RWPE1 (cell line): ENCODE measurements at regions not wholly inside any gene's neighbourhood (a gene's known extent, or its start where the extent isn't known, plus 50 kb on each side); places are given as distances from the start of the nearest gene placed in this dataset.
"Not testable (repeated sequence)": the region's sequence is repeated elsewhere in the genome, so short reads cannot be mapped to it uniquely, and the experiment has no call there.

ENCODE experiments used
- CTCF ChIA-PET: fragments of 350-600 bp; sonication (Branson Sonifier 250); formaldehyde crosslinking; extraction: SDS; loops from one replicate; lab custom pipeline; 2021; lab: Yijun Ruan, JAX
- POLR2A ChIA-PET: fragments of 400-600 bp; formaldehyde crosslinking; extraction: SDS; loops from one replicate; lab custom pipeline; 2020; ENCODE audit warnings: antibody characterized with exemption; ENCODE audit not compliant: low non-redundant PET; lab: Yijun Ruan, JAX
- DNase-seq: peaks from one replicate; pipeline ENCODE4 v3.0.0; 2012; ENCODE audit warnings: low spot score
- H3K27ac ChIP-seq: fragments of 450-650 bp; 2 replicates; pipeline ENCODE4 v1.5.1; 2017
- TF ChIP-seq, protein P1 (sequence below): fragments of 450-650 bp; conservative IDR thresholded peaks from 2 replicates; pipeline ENCODE4 v1.5.1; 2017; ENCODE audit warnings: low read depth, mild to moderate bottlenecking

DNA sequence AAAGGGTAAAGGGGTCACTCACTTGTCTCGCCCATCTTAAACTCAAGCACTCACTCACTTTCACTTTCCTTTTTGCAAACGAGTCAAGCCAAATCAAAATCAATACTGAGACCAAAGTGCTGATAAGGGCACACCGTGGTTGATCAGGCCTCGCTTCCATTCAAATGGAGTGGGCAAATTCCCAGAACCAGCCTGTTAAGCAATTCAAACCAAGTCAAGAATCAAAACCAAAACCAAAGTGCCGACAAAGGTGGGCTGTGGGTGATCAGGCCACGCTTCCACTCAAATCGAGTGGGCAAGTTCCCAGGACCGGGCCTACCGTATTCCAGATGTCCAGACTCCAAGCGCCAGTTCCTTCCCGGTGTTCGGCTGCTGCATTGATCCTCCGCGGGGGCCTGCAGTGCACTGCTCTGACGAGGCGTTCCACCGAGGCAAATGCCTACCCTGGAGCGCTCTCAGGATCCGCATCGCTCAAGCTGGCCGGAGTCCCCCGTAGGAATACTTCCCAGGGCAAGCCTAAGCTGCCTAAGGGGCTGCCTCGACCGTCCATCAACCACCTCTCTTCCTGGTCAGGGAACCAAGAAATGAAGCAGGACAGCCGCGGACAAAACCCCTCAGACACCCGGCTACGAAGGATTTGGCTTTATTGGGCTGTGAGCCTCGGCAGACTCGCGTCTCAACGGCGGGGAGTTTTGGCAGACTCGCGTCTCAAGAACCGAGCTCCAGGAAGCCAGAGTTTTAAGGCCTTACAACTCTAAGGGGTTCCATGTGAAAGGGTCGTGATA, 89.9 kb upstream of the SLC1A4 start:
- ChIA-PET CTCF (no interaction called here), POLR2A (no interaction called here)
- no peak for DNase-seq
- H3K27ac ChIP-seq = no peak overlapping the region
- TF ChIP-seq, protein P1, sequence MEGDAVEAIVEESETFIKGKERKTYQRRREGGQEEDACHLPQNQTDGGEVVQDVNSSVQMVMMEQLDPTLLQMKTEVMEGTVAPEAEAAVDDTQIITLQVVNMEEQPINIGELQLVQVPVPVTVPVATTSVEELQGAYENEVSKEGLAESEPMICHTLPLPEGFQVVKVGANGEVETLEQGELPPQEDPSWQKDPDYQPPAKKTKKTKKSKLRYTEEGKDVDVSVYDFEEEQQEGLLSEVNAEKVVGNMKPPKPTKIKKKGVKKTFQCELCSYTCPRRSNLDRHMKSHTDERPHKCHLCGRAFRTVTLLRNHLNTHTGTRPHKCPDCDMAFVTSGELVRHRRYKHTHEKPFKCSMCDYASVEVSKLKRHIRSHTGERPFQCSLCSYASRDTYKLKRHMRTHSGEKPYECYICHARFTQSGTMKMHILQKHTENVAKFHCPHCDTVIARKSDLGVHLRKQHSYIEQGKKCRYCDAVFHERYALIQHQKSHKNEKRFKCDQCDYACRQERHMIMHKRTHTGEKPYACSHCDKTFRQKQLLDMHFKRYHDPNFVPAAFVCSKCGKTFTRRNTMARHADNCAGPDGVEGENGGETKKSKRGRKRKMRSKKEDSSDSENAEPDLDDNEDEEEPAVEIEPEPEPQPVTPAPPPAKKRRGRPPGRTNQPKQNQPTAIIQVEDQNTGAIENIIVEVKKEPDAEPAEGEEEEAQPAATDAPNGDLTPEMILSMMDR = no peak

DNA sequence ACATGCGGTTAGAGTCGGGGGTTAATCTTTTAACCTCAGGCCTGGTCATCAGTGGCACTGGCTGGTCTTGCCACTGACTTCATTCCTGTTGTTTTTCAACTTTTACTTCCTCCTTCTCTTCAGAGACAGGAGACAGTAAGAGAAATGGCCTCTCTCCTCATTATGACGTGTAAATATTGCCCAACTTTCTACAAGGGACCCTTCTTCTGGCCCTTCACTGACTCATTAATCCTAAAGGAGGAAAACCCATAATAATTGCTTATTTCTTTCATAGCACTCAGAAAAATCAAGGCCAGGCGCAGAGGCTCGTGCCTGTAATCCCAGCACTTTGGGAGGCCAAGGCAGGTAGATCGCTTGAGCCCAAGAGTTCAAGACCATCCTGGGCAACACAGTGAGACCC, 89.3 kb upstream of the SLC1A4 start:
- CTCF ChIA-PET, POLR2A ChIA-PET, DNase-seq, H3K27ac ChIP-seq: not testable (repeated sequence)

DNA sequence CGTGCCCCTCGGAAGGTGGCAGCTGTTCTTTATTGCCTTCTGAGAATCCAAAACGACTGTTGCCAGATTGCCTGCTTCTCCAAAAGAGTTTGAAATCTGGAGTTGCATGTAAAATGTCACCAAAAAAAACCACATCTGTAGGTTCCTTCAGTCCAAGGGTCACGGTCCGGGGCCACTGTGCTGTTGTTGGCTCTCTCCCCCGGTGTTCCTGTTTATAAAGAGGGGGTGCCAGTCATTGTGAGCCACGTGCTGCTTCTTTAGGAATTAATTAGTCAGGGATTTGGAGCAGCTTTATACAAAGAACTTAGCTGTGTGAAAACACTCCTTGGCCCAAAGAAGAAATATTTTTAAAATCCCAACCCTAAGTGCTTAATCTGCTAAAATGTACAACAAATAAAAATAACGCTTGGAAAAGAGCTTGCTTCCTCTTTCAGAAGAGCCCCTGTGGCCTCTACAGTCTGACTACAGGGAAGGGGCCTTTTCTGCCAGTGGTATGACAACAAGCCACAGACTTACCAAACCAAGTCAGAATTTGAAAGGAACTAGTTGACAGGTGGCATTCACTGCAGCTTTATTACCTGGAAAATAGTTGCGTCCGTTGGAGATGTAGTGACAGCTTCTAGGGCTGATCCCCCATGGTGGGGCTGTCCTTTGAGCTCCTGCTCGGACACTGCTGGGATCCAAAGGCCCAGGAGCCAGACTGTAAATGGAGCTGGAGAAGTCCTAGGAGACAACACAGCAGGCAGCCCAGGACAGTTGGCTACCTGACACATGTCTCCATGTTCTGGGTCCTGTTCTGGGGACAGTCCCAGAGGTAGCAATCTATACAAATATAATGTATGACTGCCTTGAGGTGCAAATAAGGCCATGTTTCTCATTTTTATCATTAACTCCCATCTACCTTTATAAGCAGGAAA, 84.5 kb upstream of the SLC1A4 start:
- H3K27ac ChIP-seq = peak overlapping the region; percentile 78
- no peak for DNase-seq
- TF ChIP-seq, protein P1 = no peak
- ChIA-PET POLR2A (no interaction called here), CTCF (interaction anchor here (0.5 to 1.3 kb wide), 4 partner anchors 13 to 593 kb away, joined by 3 to 5 read pairs (median 3); no protein-coding TSS in a partner anchor)

DNA sequence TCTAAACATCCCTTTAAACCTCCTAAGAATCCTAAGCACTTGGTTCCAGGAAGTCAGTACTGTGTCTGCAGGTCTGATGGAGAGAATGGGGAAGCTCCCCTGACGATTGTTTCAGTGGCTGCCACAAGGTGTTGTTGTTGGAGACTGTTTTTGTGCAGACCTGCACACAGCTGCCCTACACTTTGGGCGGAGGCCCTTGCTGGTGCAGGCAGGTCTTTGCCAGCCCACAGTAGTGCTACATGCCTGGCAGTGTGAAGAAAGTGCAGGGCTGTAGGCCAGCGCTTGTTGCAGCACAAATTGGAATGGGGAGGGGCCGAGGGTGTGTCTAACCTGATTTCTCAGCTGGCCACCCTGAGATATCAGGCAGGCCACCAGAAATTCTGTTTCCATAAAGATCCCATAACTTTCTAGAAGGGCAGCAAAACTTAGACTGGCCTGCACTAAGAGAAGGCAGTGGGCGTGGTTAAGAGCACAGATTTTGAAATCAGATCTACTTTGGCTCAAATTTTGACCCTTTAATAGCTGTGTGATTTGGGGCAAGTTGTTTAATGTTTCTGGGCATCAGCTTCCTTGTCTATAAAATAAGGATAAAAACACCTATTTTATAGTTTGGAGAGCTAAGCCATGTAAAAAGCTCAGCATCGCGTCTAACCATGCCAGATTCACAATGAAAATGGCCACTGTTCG, 83.7 kb upstream of the SLC1A4 start:
- peak; percentile 32 for DNase-seq
- TF ChIP-seq, protein P1 = no peak; the same call in 1 of the 2 replicates
- CTCF ChIA-PET = interaction anchor here (0.8 to 1.3 kb wide), 2 partner anchors 12 to 593 kb away, joined by 3 to 5 read pairs; no protein-coding TSS in a partner anchor
- POLR2A ChIA-PET = no interaction called here
- peak overlapping the region; percentile 78 for H3K27ac ChIP-seq

DNA sequence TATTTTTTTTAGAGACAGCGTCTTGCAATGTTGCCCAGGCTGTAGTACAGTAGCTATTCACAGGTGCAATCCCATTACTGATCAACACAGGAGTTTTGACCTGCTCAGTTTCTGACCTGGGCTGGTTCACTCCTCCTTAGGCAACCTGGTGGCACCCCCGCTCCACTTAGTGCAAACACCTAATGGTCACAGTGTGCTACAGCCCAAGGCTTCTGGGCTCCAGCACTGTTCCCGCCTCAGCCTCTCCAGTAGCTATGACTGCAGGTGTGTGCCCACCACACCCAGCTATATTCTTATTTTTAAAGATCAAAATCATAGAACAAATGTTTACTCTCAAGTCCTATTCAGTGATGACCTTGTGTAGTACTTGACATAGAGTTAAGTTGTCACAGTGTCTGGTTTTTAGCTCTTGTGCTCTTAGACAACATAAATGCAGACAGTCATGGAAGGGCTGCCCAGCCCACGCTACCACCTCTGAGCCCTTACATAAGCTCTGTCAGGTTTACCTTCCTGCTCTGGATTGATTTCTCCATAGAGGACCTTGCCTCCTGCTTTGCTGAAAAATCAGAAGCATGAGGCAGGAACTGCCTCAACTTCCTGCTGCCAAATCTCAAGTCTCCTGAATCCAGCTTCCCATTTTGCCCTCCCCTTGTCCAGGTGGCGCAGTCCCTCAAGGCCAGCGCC, 82.2 kb upstream of the SLC1A4 start:
- TF ChIP-seq, protein P1 = no peak
- ChIA-PET POLR2A (interaction anchor here (0.6 kb wide), 1 partner anchor 318 kb away, joined by 3 read pairs; no protein-coding TSS in a partner anchor), CTCF (interaction anchor here (1.2 to 1.9 kb wide), 2 partner anchors 11 to 158 kb away, joined by 4 to 6 read pairs; no protein-coding TSS in a partner anchor)
- no peak for DNase-seq
- no peak overlapping the region for H3K27ac ChIP-seq

DNA sequence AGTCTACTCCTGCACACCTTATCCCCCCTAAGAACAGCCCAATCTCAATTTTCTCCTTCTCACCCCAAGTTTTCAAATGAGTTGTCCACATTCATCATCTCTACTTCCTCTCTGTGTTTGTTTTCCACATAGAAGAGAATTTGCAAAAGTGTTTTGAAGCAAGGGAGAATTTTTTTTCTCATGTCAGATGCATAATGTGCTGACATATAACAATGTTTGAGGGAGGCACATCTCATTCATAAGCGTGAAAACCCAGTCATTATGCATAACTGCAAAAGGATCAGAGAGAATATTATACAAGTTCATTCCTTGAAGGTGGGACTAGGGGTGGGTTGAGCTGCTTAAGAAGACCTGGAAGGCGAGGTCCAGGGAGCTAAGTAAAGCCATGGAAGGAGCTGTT, 80.8 kb upstream of the SLC1A4 start:
- ChIA-PET POLR2A (no interaction called here), CTCF (interaction anchor here (0.9 to 1.9 kb wide), 2 partner anchors 9 to 13 kb away, joined by 3 to 6 read pairs; no protein-coding TSS in a partner anchor)

More for the DNA sequence above, 80.8 kb upstream of the SLC1A4 start:
- DNase-seq = no peak
- TF ChIP-seq, protein P1 = no peak
- no peak overlapping the region for H3K27ac ChIP-seq
